Heart right ventricle (tissue), 16 donors: ENCODE measurements at regions not wholly inside any gene's neighbourhood (a gene's known extent, or its start where the extent isn't known, plus 50 kb on each side); places are given as distances from the start of the nearest gene placed in this dataset.

Experiments
- ATAC-seq, 8 donors: fragments of 200-7000 bp; cut with Tn5 transposase; one replicate each; pipeline ENCODE4 v1.9.1; 2020; ENCODE audit warnings: mild to moderate bottlenecking in 8 of 8, moderate library complexity in 8 of 8, moderate number of reproducible peaks in 1 of 8
- DNase-seq, 2 donors: peaks; one replicate each; pipeline ENCODE4 v3.0.0-alpha.2; 2020
- H3K27ac ChIP-seq, 10 donors: fragments of 200-600 bp; sonication (generic) in 2 of 10; one replicate each; pipeline versions ENCODE4 v1.5.0 to v1.8.0; 2020 to 2022; ENCODE audit warnings: mild to moderate bottlenecking in 3 of 10
- H3K27me3 ChIP-seq, 7 donors: fragments of 200-600 bp; one replicate each; pipeline ENCODE4 v1.8.0; 2021 to 2022; ENCODE audit warnings: mild to moderate bottlenecking in 2 of 7
- H3K36me3 ChIP-seq, 9 donors: fragments of 200-600 bp; sonication (generic) in 1 of 9; one replicate each; pipeline versions ENCODE4 v1.5.0 to v1.8.0; 2020 to 2022; ENCODE audit warnings: mild to moderate bottlenecking in 2 of 9
- H3K4me1 ChIP-seq, 9 donors: fragments of 200-600 bp; sonication (generic) in 1 of 9; one replicate each; pipeline versions ENCODE4 v1.5.0 to v1.8.0; 2020 to 2022; ENCODE audit warnings: mild to moderate bottlenecking in 4 of 9
- H3K4me3 ChIP-seq, 10 donors: fragments of 200-600 bp; sonication (generic) in 2 of 10; one replicate each; pipeline versions ENCODE4 v1.5.0 to v1.8.0; 2020 to 2022; ENCODE audit warnings: mild to moderate bottlenecking in 7 of 10, moderate library complexity in 2 of 10
- H3K9me3 ChIP-seq, 11 donors: fragments of 200-600 bp in 10 of 11; sonication (generic) in 2 of 11; one replicate each; pipeline versions ENCODE4 v1.5.0 to v1.8.0; 2013 to 2022; ENCODE audit warnings: mild to moderate bottlenecking in 2 of 11, control low read depth in 1 of 11, moderate library complexity in 1 of 11
- CTCF ChIP-seq, 9 donors: fragments of 200-600 bp; sonication (generic) in 2 of 9; IDR thresholded peaks; one replicate each; pipeline versions ENCODE4 v1.5.0 to v1.8.0; 2021 to 2022; ENCODE audit warnings: antibody characterized with exemption in 9 of 9, mild to moderate bottlenecking in 5 of 9, moderate library complexity in 1 of 9
- WGBS, 2 donors: extraction: QIAGEN DNeasy Blood & Tissue Kit; methylation state at CpG; one replicate each; pipeline ENCODE4 v1.1.7; 2013; ENCODE audit warnings: inconsistent platforms in 1 of 2; 5-methylcytosine and 5-hydroxymethylcytosine counted together
- intact Hi-C, 10 donors: fragments of 100-400 bp; cut with DNase I; formaldehyde crosslinking; loops; one replicate each; pipeline versions ENCODE4 v1.11.1 to v1.14.2; 2022
- donor health status: Arrhythmogenic right ventricular cardiomyopathy.
- donor health status: ischemic (EF 13 %, LVEDD 7.1; RV severe dilation, severe dysfunction).
- donor health status: healthy with polysubstance abuse.
- donor health status: DM: no; HTN: yes; CAD: no.
- donor health status: DM: no; HTN: no; CAD: no.
- donor health status: ischemic (EF 25% LVEDD 6.9; RV normal size, moderate dysfunction).
- donor health status: ischemic (EF 25% LVEDD 5.7; RV mildly dilated, moderate dysfunction).
- donor health status: healthy.
- donor health status: DM: yes; HTN: yes; CAD: no.
- donor health status: Ischemic cardiomyopathy.
- donor health status: ischemic (EF 35%, LVEDD 5.7; RV mildly dilated, moderate dysfunction).
- donor health status: nonischemic (EF 11% LVEDD 7.7; RV severe dilation, severe dysfunction).
- donor health status: DM: yes; HTN: yes; CAD: no.
- donor health status: PGD.
- donor health status: ischemic (EF 29% LVEDD 5.4; RV normal size, mild dysfunction).
- donor health status: nonischemic (EF 23%, LVEDD 6.1; RV moderate dilation, normal function).

DNA sequence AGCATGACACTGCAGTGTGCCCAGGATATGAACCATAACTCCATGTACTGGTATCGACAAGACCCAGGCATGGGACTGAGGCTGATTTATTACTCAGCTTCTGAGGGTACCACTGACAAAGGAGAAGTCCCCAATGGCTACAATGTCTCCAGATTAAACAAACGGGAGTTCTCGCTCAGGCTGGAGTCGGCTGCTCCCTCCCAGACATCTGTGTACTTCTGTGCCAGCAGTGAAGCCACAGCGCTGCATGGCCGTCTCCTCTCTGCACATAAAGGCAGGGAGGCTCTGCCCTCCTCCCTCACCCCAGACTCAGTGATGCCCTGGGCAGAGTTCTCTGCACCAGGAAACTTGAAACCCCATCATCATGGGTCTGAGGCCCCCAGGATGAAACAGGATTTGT, 70.7 kb upstream of the PRSS58 start:
- WGBS, 2 donors = 82 to 83% methylated on average over 6 of the region's 6 CpGs
- no peak overlapping the region for H3K27ac ChIP-seq
- no peaks in the 10 kb centered on the region for H3K36me3 ChIP-seq
- H3K4me1 ChIP-seq = no peaks in the 10 kb centered on the region
- no peak for ATAC-seq
- peaks cover 0 to 21% (median 5%) of the 10 kb centered on the region in 7 donors for H3K27me3 ChIP-seq
- TF ChIP-seq CTCF (IDR thresholded peaks at IDR 0.05) = no peak
- no peaks in the 10 kb centered on the region for H3K9me3 ChIP-seq
- H3K4me3 ChIP-seq = no peak overlapping the region
- intact Hi-C loops = no loop called here
- DNase-seq = no peak

DNA sequence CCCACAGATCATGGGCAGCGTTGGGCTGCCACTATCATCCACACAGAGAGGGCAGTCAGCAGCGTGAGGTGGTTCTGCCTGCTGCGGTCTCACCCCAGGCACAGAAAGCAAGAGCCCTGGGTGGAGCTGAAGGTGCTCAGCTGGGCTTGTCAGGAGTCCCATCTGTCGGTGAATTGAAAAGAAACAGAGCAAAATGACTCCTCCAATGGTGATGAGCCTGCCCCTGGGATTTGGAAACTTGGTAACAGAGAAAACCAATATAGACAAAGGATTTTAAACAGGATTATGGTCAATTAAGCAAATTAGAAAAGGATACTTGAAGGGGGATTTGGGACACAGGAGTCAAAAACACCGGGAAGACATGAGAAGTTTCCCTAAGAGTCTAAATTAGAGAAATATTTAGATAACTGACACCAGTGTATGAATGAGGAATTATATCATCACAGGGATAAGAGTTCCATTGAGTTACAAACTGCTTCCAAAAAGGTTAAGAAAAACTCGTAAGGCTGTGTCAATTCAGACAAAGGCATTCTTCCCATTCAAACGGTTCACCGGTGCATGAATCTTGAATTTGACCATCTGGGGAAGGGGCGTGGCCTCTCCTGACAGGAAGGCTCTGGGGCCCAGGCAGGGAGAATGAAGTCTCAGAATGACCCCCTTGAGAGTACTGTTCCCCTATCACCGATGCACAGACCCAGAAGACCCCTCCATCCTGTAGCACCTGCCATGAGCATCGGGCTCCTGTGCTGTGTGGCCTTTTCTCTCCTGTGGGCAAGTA, 70.0 kb upstream of the PRSS58 start:
- H3K4me1 ChIP-seq = no peaks in the 10 kb centered on the region
- DNase-seq (no peak), ATAC-seq (no peak)
- H3K27me3 ChIP-seq = peaks cover 0 to 22% (median 9%) of the 10 kb centered on the region in 7 donors
- intact Hi-C loops = no loop called here
- 51 to 53% methylated on average over 11 of the region's 11 CpGs for WGBS, 2 donors
- no peak overlapping the region for H3K27ac ChIP-seq
- H3K4me3 ChIP-seq = no peak overlapping the region
- no peaks in the 10 kb centered on the region for H3K9me3 ChIP-seq
- no peak for TF ChIP-seq CTCF (IDR thresholded peaks at IDR 0.05)
- H3K36me3 ChIP-seq = no peaks in the 10 kb centered on the region

DNA sequence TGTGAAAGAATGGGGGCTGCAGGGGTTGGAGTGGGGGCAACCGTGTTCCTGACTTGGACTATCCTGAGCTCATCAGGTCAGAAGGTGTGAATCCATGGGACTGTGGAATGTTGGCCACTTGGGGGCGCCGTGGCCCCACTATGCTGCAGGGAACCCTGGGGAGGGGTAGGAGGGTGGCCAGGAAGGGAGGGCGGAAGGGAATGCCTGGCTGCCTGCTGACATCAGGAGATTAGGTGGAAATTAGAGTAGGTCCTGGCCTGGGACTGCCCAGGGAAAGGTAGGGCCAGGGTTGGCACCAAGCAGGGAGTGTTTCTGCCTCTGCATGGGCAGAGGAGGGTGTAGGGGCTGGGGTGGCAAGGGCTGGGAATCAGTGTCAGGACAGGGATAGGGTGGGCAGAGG, 65.8 kb upstream of the PRSS58 start:
- Histone ChIP-seq H3K36me3 (no peaks in the 10 kb centered on the region), H3K27ac (no peak overlapping the region), H3K4me3 (no peak overlapping the region), H3K4me1 (no peaks in the 10 kb centered on the region), H3K27me3 (peaks cover 0 to 27% (median 6%) of the 10 kb centered on the region in 7 donors), H3K9me3 (no peaks in the 10 kb centered on the region)
- peak in 1 of 8 donors; percentile 26 for ATAC-seq
- 4 to 10% methylated on average over 4 of the region's 4 CpGs for WGBS, 2 donors
- TF ChIP-seq CTCF (IDR thresholded peaks at IDR 0.05) = peak in 3 of 9 donors; percentile 13 to 26 (median 17)
- intact Hi-C loops = no loop called here
- DNase-seq = peak in 1 of 2 donors; percentile 24

DNA sequence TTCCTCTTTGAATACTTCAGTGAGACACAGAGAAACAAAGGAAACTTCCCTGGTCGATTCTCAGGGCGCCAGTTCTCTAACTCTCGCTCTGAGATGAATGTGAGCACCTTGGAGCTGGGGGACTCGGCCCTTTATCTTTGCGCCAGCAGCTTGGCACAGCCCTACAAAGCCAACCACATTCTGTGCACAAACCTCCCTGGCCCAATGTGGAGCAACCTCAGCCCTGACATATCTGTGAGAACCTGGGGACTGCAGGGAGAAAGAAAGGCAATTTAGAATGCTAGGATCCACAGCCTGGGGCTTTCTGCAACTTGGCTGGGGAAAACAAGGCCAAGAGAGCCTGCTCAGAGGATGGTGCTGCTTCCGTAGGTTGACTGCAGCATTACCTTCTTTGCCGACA, 63.5 kb upstream of the PRSS58 start:
- Histone ChIP-seq H3K27me3 (peaks cover 0 to 27% (median 6%) of the 10 kb centered on the region in 7 donors), H3K9me3 (no peaks in the 10 kb centered on the region), H3K4me3 (no peak overlapping the region), H3K4me1 (no peaks in the 10 kb centered on the region), H3K27ac (no peak overlapping the region), H3K36me3 (no peaks in the 10 kb centered on the region)
- DNase-seq (no peak), ATAC-seq (no peak)
- intact Hi-C loops = no loop called here
- TF ChIP-seq CTCF (IDR thresholded peaks at IDR 0.05) = no peak
- WGBS, 2 donors = 77 to 78% methylated on average over 7 of the region's 7 CpGs
